ENCODE measurements at regions not wholly inside any gene's neighbourhood (a gene's known extent, or its start where the extent isn't known, plus 50 kb on each side); places are given as distances from the start of the nearest gene placed in this dataset.

GRCh38 chr3:109920749-109921148 is 583.4 kb upstream of the DPPA4 start:
- no peak for DNase-seq (ENCODE audit: low read depth)
- H3K4me3 ChIP-seq (ENCODE audit: low read length) = no peak overlapping the region
- no peak for TF ChIP-seq CTCF (conservative IDR thresholded peaks at IDR 0.05; ENCODE audit: low read depth, low read length)

- DNase-seq (ENCODE audit: low read depth) = no peak
- no peak overlapping the region for H3K4me3 ChIP-seq (ENCODE audit: low read length)
- TF ChIP-seq CTCF (conservative IDR thresholded peaks at IDR 0.05; ENCODE audit: low read depth, low read length) = no peak
These were observed 584.2 kb upstream of the DPPA4 start for GRCh38 chr3:109921509-109921908.

GRCh38 chr3:109922856-109923255 is 585.5 kb upstream of the DPPA4 start:
- H3K4me3 ChIP-seq (ENCODE audit: low read length) = no peak overlapping the region
- no peak for DNase-seq (ENCODE audit: low read depth)
- no peak for TF ChIP-seq CTCF (conservative IDR thresholded peaks at IDR 0.05; ENCODE audit: low read depth, low read length)

GRCh38 chr3:109923431-109923830 is 586.1 kb upstream of the DPPA4 start:
- no peak overlapping the region for H3K4me3 ChIP-seq (ENCODE audit: low read length)
- no peak for TF ChIP-seq CTCF (conservative IDR thresholded peaks at IDR 0.05; ENCODE audit: low read depth, low read length)
- no peak for DNase-seq (ENCODE audit: low read depth)

GRCh38 chr3:109924196-109924595 is 586.9 kb upstream of the DPPA4 start:
- DNase-seq (ENCODE audit: low read depth) = no peak
- H3K4me3 ChIP-seq (ENCODE audit: low read length) = no peak overlapping the region
- TF ChIP-seq CTCF (conservative IDR thresholded peaks at IDR 0.05; ENCODE audit: low read depth, low read length) = no peak

DNA sequence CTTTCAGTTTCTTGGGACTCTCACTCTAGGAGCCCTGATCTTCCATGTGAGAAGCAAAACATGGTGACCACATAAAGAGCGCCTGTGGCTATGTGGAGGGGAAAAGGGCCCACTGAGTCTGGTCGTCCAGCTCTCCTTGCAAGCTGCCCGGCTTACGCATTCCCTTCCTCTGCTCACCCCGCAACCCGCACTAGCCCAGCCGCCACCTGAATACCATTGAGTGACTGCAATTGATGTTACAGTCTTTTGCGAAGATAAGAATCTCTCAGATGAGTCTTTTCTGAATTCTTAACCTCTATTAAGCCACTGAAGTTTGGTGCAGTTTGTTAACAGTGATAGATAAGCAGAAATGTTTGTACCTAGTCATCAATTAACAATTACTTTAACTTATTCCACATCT is 589.0 kb upstream of the DPPA4 start:
- TF ChIP-seq CTCF (conservative IDR thresholded peaks at IDR 0.05; ENCODE audit: low read depth, low read length) = no peak
- H3K4me3 ChIP-seq (ENCODE audit: low read length) = no peak overlapping the region
- DNase-seq (ENCODE audit: low read depth) = no peak

GRCh38 chr3:109927161-109927560 is 589.8 kb upstream of the DPPA4 start:
- no peak overlapping the region for H3K4me3 ChIP-seq (ENCODE audit: low read length)
- TF ChIP-seq CTCF (conservative IDR thresholded peaks at IDR 0.05; ENCODE audit: low read depth, low read length) = no peak
- DNase-seq (ENCODE audit: low read depth) = peak; percentile 97
